ENCODE measurements at regions not wholly inside any gene's neighbourhood (a gene's known extent, or its start where the extent isn't known, plus 50 kb on each side); places are given as distances from the start of the nearest gene placed in this dataset.

DNA sequence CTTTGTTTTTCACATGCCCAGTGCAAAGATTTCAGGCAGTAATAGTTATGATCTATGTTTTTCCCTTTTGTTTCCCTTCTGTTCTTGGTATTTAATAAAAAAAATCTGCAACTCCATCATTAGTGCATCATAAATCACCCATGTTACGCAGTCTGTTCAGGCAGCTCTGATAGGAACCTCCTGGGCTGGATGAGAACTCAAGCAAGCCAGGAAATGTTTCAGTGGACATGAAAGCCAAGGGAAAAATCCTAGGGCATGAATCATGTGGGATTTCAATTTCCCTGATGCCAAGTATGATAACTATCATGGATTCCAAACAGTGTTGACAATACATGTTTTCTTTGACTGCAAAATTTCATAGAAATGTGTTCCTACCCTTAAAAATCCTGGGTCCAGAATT is 119.7 kb upstream of the TARS1 start:
- FAIRE-seq (no peak), DNase-seq (ENCODE audit: insufficient read length) (no peak)
- TF ChIP-seq POLR2A (IDR thresholded peaks at IDR 0.05; ENCODE audit: low read depth, low read length): no peak
- TF ChIP-seq POLR2AphosphoS5 (IDR thresholded peaks at IDR 0.05; ENCODE audit: low read depth, low read length): no peak
- TF ChIP-seq TAF1 (IDR thresholded peaks at IDR 0.05; ENCODE audit: borderline replicate concordance, low read depth, low read length): no peak

DNA sequence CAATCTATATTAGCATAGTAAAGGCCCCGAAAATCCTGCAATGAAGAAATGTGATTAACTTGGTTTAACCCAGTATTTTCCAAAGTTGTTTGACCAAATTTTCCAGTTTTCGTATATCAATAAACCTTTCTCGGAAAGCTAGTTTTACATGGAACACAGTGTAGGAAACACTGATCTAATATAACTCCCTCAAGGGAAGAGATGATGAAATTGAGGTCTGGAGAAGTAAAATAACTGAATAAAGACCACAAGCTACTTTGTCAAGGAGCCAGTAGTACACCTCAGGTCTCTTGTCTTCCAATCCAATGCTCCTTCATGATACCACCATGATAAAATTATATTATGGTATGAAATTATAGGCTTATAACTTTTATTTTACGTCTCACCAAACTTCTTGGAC is 118.1 kb upstream of the TARS1 start:
- FAIRE-seq (no peak), DNase-seq (ENCODE audit: insufficient read length) (no peak)
- TF ChIP-seq POLR2AphosphoS5 (IDR thresholded peaks at IDR 0.05; ENCODE audit: low read depth, low read length): no peak
- TF ChIP-seq POLR2A (IDR thresholded peaks at IDR 0.05; ENCODE audit: low read depth, low read length): no peak
- TF ChIP-seq TAF1 (IDR thresholded peaks at IDR 0.05; ENCODE audit: borderline replicate concordance, low read depth, low read length): no peak

DNA sequence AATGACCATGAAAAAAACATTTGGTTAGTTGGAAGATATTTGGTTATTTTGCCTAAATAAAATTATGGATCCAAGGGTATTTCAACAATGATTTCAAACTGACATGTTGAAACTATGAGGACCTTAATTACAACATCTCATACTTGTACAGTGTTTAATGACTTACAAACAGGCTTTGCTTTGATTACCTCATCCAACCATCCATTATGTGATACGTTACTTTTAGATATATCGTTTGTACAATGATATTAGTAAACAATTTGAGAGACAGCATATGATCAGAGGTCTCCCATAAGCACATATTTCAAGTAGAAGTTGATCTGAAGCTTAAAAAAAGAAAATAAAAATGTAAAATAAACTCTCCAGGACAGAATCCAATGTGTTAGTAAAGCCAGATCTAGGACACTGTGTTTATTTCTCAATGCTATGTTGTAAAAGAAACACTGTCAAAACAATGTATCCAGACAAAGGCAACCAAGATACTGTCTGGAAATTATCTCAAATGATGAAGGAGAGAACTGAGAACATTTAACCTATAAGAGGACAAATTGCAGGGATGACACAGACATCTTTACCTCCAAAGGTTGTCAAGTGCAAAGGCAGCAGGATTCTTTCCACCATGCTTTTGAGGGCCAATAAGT is 116.0 kb upstream of the TARS1 start:
- FAIRE-seq (no peak), DNase-seq (ENCODE audit: insufficient read length) (no peak)
- no peak for TF ChIP-seq TAF1 (IDR thresholded peaks at IDR 0.05; ENCODE audit: borderline replicate concordance, low read depth, low read length)
- TF ChIP-seq POLR2AphosphoS5 (IDR thresholded peaks at IDR 0.05; ENCODE audit: low read depth, low read length): no peak
- no peak for TF ChIP-seq POLR2A (IDR thresholded peaks at IDR 0.05; ENCODE audit: low read depth, low read length)

DNA sequence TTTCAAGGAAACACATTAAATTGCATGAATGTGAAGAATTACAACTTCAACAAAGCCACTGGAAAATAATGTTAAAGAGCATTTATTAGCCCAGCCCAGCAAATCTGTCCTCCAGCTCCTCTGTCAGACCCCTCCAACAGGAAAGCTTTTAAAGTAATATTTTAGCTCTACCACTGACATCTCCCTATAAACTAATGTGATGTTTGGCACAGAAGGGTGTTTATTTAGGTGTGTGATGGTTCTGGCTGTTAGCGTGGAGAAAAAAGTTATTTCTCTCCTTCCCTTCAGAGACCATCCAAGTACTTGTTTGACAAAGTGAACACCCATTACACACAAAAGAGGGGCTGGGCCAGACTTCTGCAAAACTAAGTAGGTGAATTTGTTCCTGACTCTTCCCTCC is 111.9 kb upstream of the TARS1 start:
- FAIRE-seq (no peak), DNase-seq (ENCODE audit: insufficient read length) (no peak)
- TF ChIP-seq POLR2A (IDR thresholded peaks at IDR 0.05; ENCODE audit: low read depth, low read length): no peak
- no peak for TF ChIP-seq POLR2AphosphoS5 (IDR thresholded peaks at IDR 0.05; ENCODE audit: low read depth, low read length)
- TF ChIP-seq TAF1 (IDR thresholded peaks at IDR 0.05; ENCODE audit: borderline replicate concordance, low read depth, low read length): no peak

DNA sequence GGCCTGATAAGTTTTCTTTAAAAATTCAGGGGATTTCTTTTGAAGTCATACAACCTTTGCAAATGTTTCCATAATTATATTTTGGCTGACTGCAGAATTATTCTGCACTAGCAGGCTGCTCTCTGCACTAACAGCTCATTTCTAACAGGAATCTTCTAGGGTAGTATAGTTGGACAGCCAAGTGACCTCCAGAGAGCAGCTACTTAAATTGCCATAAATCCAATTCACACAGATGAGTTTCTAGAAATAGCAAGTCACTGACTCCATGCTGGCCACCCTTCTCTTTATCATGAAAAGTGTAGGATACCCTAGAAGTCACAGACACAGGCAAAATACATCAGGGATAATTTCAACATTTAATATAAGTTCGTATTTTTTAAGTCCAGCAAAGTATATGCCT is 110.9 kb upstream of the TARS1 start:
- FAIRE-seq (no peak), DNase-seq (ENCODE audit: insufficient read length) (no peak)
- no peak for TF ChIP-seq POLR2A (IDR thresholded peaks at IDR 0.05; ENCODE audit: low read depth, low read length)
- no peak for TF ChIP-seq TAF1 (IDR thresholded peaks at IDR 0.05; ENCODE audit: borderline replicate concordance, low read depth, low read length)
- TF ChIP-seq POLR2AphosphoS5 (IDR thresholded peaks at IDR 0.05; ENCODE audit: low read depth, low read length): no peak

DNA sequence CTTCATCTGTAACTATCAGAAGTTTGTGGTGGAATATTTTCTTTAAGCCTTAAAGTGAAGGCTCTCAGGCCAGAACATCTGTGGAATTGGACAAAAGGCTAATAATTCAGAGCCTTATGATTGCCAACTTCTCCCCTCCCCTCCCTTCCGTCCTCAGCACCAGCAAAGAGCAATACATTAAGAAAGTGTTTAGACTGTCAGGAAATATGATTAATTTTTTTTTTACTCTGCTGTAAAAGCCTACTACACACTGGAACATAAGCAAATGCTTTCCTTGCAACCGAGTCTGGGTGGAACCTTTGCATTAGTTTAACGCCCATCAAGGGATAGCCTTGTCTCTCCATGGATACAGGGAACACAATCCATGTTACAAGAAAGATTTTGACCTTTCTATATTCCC is 110.3 kb upstream of the TARS1 start:
- TF ChIP-seq POLR2AphosphoS5 (IDR thresholded peaks at IDR 0.05; ENCODE audit: low read depth, low read length): no peak
- DNase-seq (ENCODE audit: insufficient read length) (no peak), FAIRE-seq (no peak)

DNA sequence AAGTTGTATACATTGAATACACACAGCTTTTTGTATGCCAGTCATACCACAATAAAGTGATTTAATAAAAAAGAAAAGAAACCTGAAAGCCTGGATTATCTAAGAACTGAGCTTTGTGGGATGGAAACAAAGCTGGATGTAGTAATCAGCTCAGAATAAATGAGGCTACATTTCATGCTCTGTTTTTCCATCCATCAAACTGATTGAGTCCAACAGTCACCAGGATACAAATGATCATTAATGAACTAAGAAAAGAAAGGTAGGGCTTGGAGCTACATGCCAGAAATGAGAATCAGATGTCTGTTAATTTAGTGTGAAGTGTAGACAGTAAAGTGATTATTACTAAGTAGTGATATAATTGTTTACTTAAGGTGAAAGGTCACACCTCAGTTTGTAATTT is 109.8 kb upstream of the TARS1 start:
- FAIRE-seq (no peak), DNase-seq (ENCODE audit: insufficient read length) (no peak)
- no peak for TF ChIP-seq POLR2AphosphoS5 (IDR thresholded peaks at IDR 0.05; ENCODE audit: low read depth, low read length)
- no peak for TF ChIP-seq TAF1 (IDR thresholded peaks at IDR 0.05; ENCODE audit: borderline replicate concordance, low read depth, low read length)
- no peak for TF ChIP-seq POLR2A (IDR thresholded peaks at IDR 0.05; ENCODE audit: low read depth, low read length)

DNA sequence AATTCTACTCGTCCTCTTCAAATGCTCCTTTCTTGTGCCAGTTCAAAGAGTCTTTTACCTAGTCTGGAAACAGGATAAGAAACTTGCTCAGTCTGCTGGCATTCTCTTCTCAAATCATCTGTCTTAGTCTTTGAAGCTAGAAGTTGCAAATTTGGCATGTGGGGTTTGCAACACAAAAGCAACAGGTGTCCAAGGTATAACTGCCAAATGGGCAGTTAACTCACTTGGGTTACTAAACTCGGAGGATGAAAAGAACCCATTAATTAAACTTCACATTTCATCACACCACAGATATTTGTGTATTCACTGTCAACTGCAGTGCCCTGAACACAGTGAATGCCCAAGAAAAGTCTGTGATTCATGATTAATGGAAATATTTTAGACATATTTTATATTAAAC is 108.0 kb upstream of the TARS1 start:
- TF ChIP-seq POLR2A (IDR thresholded peaks at IDR 0.05; ENCODE audit: low read depth, low read length): no peak
- no peak for TF ChIP-seq TAF1 (IDR thresholded peaks at IDR 0.05; ENCODE audit: borderline replicate concordance, low read depth, low read length)
- no peak for TF ChIP-seq POLR2AphosphoS5 (IDR thresholded peaks at IDR 0.05; ENCODE audit: low read depth, low read length)
- DNase-seq (ENCODE audit: insufficient read length) (no peak), FAIRE-seq (no peak)

DNA sequence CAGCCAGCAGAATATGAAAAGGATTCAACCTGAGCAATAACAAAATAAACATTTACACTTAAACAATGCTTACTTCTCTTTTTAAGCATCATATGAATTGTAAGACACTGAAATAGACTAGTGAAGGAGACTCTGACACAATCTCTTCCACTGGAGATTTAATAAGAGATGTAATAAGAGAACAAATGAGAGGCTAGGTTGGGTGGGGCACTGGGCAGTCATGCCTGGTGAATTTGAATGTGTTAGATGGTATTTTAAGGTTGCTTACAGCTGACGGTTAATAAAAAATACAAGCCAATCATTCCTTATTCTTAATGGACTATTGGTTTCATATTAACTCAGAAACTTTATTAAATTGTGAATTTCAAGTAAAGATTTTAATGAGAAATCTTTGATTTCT is 105.9 kb upstream of the TARS1 start:
- no peak for TF ChIP-seq TAF1 (IDR thresholded peaks at IDR 0.05; ENCODE audit: borderline replicate concordance, low read depth, low read length)
- no peak for TF ChIP-seq POLR2AphosphoS5 (IDR thresholded peaks at IDR 0.05; ENCODE audit: low read depth, low read length)
- TF ChIP-seq POLR2A (IDR thresholded peaks at IDR 0.05; ENCODE audit: low read depth, low read length): no peak
- FAIRE-seq (no peak), DNase-seq (ENCODE audit: insufficient read length) (no peak)

DNA sequence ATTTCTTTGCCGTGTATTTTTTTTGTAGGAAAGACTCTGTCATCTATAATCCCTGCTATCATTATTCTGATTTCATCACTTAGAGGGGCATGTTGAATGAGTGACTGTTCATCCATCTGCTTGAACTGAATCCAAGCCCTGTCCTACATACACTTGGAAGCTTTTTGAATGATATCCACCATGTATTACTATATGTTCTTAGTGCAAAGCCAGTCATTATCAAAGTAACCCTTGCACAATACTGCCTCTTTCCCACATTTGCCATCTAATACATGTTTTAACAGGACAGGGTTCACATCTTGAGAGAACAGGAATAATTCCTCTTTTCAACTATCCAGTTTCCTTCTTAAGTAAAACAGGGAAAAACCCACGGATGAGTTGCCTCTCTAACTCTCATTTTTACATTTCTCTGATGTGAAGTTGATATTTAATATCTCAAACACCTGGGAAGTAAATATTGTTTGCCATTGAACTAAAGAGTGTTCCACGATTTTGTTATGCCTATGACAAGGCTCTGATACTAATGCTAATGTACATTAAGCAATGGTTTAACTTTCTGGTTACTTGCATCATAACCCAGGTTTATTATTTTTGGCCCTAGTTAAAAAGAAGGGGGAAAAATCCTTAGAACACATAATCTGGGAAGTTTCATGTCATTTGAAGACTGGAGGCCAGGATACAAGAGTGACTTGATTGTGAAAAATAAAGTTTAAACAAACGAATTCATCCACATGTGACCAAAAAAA is 103.7 kb upstream of the TARS1 start:
- DNase-seq (ENCODE audit: insufficient read length) (no peak), FAIRE-seq (no peak)
- TF ChIP-seq POLR2AphosphoS5 (IDR thresholded peaks at IDR 0.05; ENCODE audit: low read depth, low read length) (no peak), TAF1 (IDR thresholded peaks at IDR 0.05; ENCODE audit: borderline replicate concordance, low read depth, low read length) (no peak)

DNA sequence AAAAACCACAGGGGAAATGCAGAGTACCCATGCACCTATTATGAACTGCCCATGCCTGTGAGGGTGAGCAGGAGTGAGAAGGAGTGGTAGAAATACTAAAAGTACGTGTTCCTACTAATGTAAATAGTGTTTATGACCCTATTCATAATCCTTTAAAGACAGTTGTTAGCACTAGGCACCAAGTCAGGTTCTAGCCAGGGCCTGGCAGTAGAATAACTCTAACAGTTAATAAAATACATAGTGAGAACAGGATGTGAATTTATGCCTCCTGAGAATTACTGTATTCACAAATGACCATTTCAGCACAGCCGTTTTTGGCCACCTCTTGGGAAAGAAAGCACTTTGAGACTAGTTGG is 103.2 kb upstream of the TARS1 start:
- DNase-seq (ENCODE audit: insufficient read length) (no peak), FAIRE-seq (no peak)
- TF ChIP-seq TAF1 (IDR thresholded peaks at IDR 0.05; ENCODE audit: borderline replicate concordance, low read depth, low read length): no peak
- no peak for TF ChIP-seq POLR2A (IDR thresholded peaks at IDR 0.05; ENCODE audit: low read depth, low read length)
- no peak for TF ChIP-seq POLR2AphosphoS5 (IDR thresholded peaks at IDR 0.05; ENCODE audit: low read depth, low read length)

DNA sequence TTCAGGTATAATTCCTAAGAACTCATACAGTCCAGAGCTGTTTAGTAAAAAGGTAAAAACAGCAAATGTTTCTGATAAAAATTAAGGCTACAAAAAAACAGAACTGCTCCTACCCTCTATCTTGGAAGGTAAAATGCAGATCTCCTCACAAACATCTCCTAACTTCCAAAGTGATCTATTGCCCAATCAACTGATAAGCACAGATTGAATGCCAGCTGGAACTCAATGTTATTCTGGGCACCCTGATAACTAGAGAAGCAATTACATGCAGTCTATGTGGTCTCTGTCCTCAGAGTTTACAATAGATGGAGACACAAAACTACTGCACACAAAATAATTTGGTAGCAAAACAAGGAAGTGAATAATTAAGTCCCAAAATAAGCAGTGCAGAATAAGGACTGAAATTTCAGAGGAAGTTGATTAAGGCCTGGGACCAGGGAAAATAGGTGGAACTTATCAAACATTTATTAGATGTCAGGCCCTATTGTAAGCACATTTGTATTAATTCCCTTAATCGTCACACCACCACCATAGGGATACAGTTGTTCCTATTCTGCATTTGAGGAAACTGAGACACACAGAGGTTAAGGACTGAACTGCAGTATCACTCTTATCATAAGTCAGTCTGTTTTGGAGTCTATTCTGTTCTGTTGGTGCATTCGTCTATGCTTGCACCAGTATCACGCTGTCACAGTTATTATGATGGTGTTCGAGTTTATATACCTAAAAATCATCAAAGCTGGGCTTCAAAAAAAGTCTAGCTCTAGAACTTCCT is 102.2 kb upstream of the TARS1 start:
- no peak for FAIRE-seq
- DNase-seq (ENCODE audit: insufficient read length): no peak
- no peak for TF ChIP-seq TAF1 (IDR thresholded peaks at IDR 0.05; ENCODE audit: borderline replicate concordance, low read depth, low read length)
- TF ChIP-seq POLR2A (IDR thresholded peaks at IDR 0.05; ENCODE audit: low read depth, low read length): no peak
- TF ChIP-seq POLR2AphosphoS5 (IDR thresholded peaks at IDR 0.05; ENCODE audit: low read depth, low read length): no peak
